Peyer's patch (tissue), 4 donors: ENCODE measurements at regions not wholly inside any gene's neighbourhood (a gene's known extent, or its start where the extent isn't known, plus 50 kb on each side); places are given as distances from the start of the nearest gene placed in this dataset.

Source experiments
- DNase-seq, 3 donors: peaks; one replicate each; pipeline ENCODE4 v3.0.0-alpha.2; 2017 to 2019
- H3K27ac ChIP-seq, 4 donors: fragments of 200-600 bp; sonication (generic); one replicate each; pipeline ENCODE4 v1.5.1; 2016 to 2019
- H3K27me3 ChIP-seq, 2 donors: fragments of 200-600 bp; sonication (generic); one replicate each; pipeline ENCODE4 v1.5.1; 2019
- H3K36me3 ChIP-seq, 3 donors: fragments of 200-600 bp; sonication (generic); one replicate each; pipeline ENCODE4 v1.5.1; 2016 to 2019
- H3K4me1 ChIP-seq, 4 donors: fragments of 200-600 bp; sonication (generic); one replicate each; pipeline ENCODE4 v1.5.1; 2016 to 2019
- H3K4me3 ChIP-seq, 4 donors: fragments of 200-600 bp; sonication (generic); 1 replicate in 3 of 4; 2 replicates in 1 of 4; pipeline ENCODE4 v1.5.1; 2016 to 2019; ENCODE audit warnings: mild to moderate bottlenecking in 1 of 4
- H3K9me3 ChIP-seq, 4 donors: fragments of 200-600 bp; sonication (generic); one replicate each; pipeline ENCODE4 v1.5.1; 2016 to 2019; ENCODE audit warnings: mild to moderate bottlenecking in 1 of 4
- CTCF ChIP-seq, 6 experiments: fragments of 450-650 bp in 4 of 6; fragments of 200-600 bp in 2 of 6; sonication (generic) in 1 of 6; IDR thresholded peaks; one replicate each; pipeline ENCODE4 v1.5.1; 2017 to 2019; ENCODE audit warnings: antibody characterized with exemption in 6 of 6, mild to moderate bottlenecking in 3 of 6, moderate library complexity in 1 of 6
- POLR2A ChIP-seq, 2 donors: fragments of 450-650 bp; IDR thresholded peaks; one replicate each; pipeline ENCODE4 v1.5.1; 2017; ENCODE audit warnings: antibody characterized with exemption in 2 of 2, mild to moderate bottlenecking in 2 of 2, moderate library complexity in 2 of 2

DNA sequence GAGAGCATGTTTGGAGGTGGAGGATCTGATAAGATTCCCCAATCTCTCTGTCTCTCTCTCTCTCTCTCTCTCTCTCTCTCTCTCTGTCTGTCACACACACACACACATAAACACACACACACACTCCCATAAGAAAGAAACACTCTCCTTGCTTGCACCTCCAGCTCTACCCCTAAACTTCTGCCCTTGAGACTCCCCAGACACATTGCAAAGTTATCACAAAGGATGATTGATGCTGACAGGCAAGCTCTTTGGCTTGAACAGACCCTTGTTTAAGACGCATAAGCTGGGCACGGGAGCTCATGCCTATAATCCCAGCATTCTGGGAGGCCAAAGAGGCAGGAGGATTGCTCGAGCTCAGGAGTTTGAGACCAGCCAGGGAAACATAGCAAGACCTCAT, 78.2 kb downstream of the NAV1 start:
- Histone ChIP-seq H3K27me3 (no peaks in the 10 kb centered on the region), H3K27ac (no peak overlapping the region), H3K4me1 (no peaks in the 10 kb centered on the region), H3K4me3 (no peak overlapping the region), H3K9me3 (no peaks in the 10 kb centered on the region), H3K36me3 (no peaks in the 10 kb centered on the region)
- TF ChIP-seq CTCF (IDR thresholded peaks at IDR 0.05), result no peak
- no peak for TF ChIP-seq POLR2A (IDR thresholded peaks at IDR 0.05)
- DNase-seq, result no peak

- TF ChIP-seq CTCF (IDR thresholded peaks at IDR 0.05) (no peak), POLR2A (IDR thresholded peaks at IDR 0.05) (no peak)
- Histone ChIP-seq H3K4me1 (no peaks in the 10 kb centered on the region), H3K27ac (no peak overlapping the region), H3K36me3 (no peaks in the 10 kb centered on the region), H3K27me3 (no peaks in the 10 kb centered on the region), H3K9me3 (no peaks in the 10 kb centered on the region), H3K4me3 (no peak overlapping the region)
- DNase-seq, result no peak
These were observed 79.5 kb downstream of the NAV1 start for GRCh38 chr1:201618389-201618788.

- no peaks in the 10 kb centered on the region for H3K27me3 ChIP-seq
- no peak overlapping the region for H3K4me3 ChIP-seq
- no peak overlapping the region for H3K27ac ChIP-seq
- TF ChIP-seq POLR2A (IDR thresholded peaks at IDR 0.05) (no peak), CTCF (IDR thresholded peaks at IDR 0.05) (no peak)
- no peaks in the 10 kb centered on the region for H3K36me3 ChIP-seq
- no peaks in the 10 kb centered on the region for H3K9me3 ChIP-seq
- H3K4me1 ChIP-seq, result no peaks in the 10 kb centered on the region
- no peak for DNase-seq
These were observed 80.0 kb downstream of the NAV1 start for GRCh38 chr1:201618905-201619304.

DNA sequence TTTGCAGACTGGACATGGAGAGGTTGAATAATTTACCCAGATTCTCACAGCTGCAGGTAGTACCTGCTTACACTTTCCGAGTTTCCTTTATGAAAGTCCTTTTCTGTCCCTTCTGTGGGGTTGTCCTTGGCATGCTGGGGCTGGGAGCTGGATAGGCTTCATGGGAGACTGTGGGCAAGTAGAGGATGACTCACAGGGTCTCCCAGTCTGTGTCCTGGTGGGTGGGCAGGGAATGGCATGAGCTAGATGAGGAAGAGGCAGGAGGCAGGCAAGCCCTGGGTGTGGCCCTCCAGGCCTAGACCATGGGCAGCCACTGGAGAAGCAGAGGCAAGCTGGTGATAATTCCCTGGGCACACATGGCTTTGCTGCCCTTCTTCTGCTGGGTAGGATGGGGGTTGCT, 80.6 kb downstream of the NAV1 start:
- H3K9me3 ChIP-seq, result no peaks in the 10 kb centered on the region
- no peak overlapping the region for H3K4me3 ChIP-seq
- no peak for DNase-seq
- no peaks in the 10 kb centered on the region for H3K4me1 ChIP-seq
- no peak overlapping the region for H3K27ac ChIP-seq
- TF ChIP-seq CTCF (IDR thresholded peaks at IDR 0.05) (no peak), POLR2A (IDR thresholded peaks at IDR 0.05) (no peak)
- no peaks in the 10 kb centered on the region for H3K36me3 ChIP-seq
- H3K27me3 ChIP-seq, result no peaks in the 10 kb centered on the region

- TF ChIP-seq CTCF (IDR thresholded peaks at IDR 0.05), result no peak
- TF ChIP-seq POLR2A (IDR thresholded peaks at IDR 0.05), result no peak
- Histone ChIP-seq H3K36me3 (no peaks in the 10 kb centered on the region), H3K27me3 (no peaks in the 10 kb centered on the region), H3K27ac (no peak overlapping the region), H3K4me3 (no peak overlapping the region), H3K4me1 (no peaks in the 10 kb centered on the region), H3K9me3 (no peaks in the 10 kb centered on the region)
- no peak for DNase-seq
These were observed 83.4 kb downstream of the NAV1 start for GRCh38 chr1:201622353-201622752.

DNA sequence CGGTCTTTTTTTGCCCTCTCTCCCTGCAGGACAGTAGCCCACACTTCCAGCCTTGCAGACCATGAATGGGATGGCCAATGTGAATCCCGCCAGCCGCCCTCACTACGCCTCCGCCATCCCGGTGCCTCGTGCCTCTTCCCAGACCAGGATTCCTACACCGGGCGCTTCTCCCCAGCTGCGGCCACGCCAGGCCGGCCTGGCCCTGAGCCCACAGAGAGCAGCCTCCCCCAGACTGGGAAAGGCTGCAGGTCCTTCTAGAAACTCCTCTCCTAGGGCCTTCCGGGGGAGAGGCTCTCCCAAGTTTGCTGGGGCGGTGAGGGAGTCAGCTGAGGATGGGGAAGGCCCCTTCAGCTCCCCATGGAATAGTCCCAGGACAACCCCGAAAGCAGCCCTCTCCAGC, 83.9 kb downstream of the NAV1 start:
- H3K36me3 ChIP-seq, result no peaks in the 10 kb centered on the region
- TF ChIP-seq CTCF (IDR thresholded peaks at IDR 0.05) (no peak), POLR2A (IDR thresholded peaks at IDR 0.05) (no peak)
- H3K4me3 ChIP-seq, result no peak overlapping the region
- no peaks in the 10 kb centered on the region for H3K4me1 ChIP-seq
- no peaks in the 10 kb centered on the region for H3K9me3 ChIP-seq
- no peak for DNase-seq
- H3K27ac ChIP-seq, result no peak overlapping the region
- H3K27me3 ChIP-seq, result no peaks in the 10 kb centered on the region
